ENCODE measurements at regions not wholly inside any gene's neighbourhood (a gene's known extent, or its start where the extent isn't known, plus 50 kb on each side); places are given as distances from the start of the nearest gene placed in this dataset.
A peak's percentile ranks its signal among the peaks of the same experiment; 100 is the strongest.

- TF ChIP-seq CTCF (IDR thresholded peaks at IDR 0.05; ENCODE audit: poor library complexity, severe bottlenecking) (no peak), TAF1 (IDR thresholded peaks at IDR 0.05; ENCODE audit: low read depth) (no peak), SMC3 (conservative IDR thresholded peaks at IDR 0.05; ENCODE audit: poor library complexity) (no peak), MXI1 (conservative IDR thresholded peaks at IDR 0.05; ENCODE audit: poor library complexity, severe bottlenecking) (no peak), EP300 (conservative IDR thresholded peaks at IDR 0.05; ENCODE audit: poor library complexity, severe bottlenecking) (no peak), POLR2AphosphoS5 (IDR thresholded peaks at IDR 0.05) (no peak), RAD21 (conservative IDR thresholded peaks at IDR 0.05) (no peak), EZH2 (IDR thresholded peaks at IDR 0.05; ENCODE audit: borderline replicate concordance, insufficient read depth, low read length, poor library complexity, severe bottlenecking) (no peak)
- TF ChIP-seq, protein P1, sequence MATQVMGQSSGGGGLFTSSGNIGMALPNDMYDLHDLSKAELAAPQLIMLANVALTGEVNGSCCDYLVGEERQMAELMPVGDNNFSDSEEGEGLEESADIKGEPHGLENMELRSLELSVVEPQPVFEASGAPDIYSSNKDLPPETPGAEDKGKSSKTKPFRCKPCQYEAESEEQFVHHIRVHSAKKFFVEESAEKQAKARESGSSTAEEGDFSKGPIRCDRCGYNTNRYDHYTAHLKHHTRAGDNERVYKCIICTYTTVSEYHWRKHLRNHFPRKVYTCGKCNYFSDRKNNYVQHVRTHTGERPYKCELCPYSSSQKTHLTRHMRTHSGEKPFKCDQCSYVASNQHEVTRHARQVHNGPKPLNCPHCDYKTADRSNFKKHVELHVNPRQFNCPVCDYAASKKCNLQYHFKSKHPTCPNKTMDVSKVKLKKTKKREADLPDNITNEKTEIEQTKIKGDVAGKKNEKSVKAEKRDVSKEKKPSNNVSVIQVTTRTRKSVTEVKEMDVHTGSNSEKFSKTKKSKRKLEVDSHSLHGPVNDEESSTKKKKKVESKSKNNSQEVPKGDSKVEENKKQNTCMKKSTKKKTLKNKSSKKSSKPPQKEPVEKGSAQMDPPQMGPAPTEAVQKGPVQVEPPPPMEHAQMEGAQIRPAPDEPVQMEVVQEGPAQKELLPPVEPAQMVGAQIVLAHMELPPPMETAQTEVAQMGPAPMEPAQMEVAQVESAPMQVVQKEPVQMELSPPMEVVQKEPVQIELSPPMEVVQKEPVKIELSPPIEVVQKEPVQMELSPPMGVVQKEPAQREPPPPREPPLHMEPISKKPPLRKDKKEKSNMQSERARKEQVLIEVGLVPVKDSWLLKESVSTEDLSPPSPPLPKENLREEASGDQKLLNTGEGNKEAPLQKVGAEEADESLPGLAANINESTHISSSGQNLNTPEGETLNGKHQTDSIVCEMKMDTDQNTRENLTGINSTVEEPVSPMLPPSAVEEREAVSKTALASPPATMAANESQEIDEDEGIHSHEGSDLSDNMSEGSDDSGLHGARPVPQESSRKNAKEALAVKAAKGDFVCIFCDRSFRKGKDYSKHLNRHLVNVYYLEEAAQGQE (IDR thresholded peaks at IDR 0.05; ENCODE audit: borderline replicate concordance), result no peak
- Histone ChIP-seq H3K27ac (ENCODE audit: low read length) (no peak overlapping the region), H3K79me2 (replicated peaks; ENCODE audit: insufficient read depth, low read length) (no peaks in the 10 kb centered on the region), H4K20me1 (ENCODE audit: insufficient read depth) (no peaks in the 10 kb centered on the region), H3K4me3 (ENCODE audit: low read length) (no peak overlapping the region), H3F3A (ENCODE audit: insufficient read depth, low read length, poor library complexity, severe bottlenecking) (no peaks in the 10 kb centered on the region), H3K36me3 (ENCODE audit: insufficient read depth, low read length) (no peaks in the 10 kb centered on the region), H3K27me3 (ENCODE audit: insufficient read depth, low read depth, low read length) (no peaks in the 10 kb centered on the region), H3K9me2 (ENCODE audit: insufficient read depth, low read length) (no peaks in the 10 kb centered on the region), H2AFZ (ENCODE audit: low read depth, low read length) (no peak overlapping the region), H3K9me3 (ENCODE audit: low read length) (no peaks in the 10 kb centered on the region), H3K9ac (ENCODE audit: low read length) (no peak overlapping the region), H3K4me2 (ENCODE audit: low read length) (no peak overlapping the region)
Observed at GRCh38 chr7:47713595-47713994, 131.7 kb upstream of the TNS3 start.

- no peaks in the 10 kb centered on the region for H4K20me1 ChIP-seq (ENCODE audit: insufficient read depth)
- H3K4me2 ChIP-seq (ENCODE audit: low read length), result no peak overlapping the region
- no peak overlapping the region for H3K9ac ChIP-seq (ENCODE audit: low read length)
- TF ChIP-seq EP300 (conservative IDR thresholded peaks at IDR 0.05; ENCODE audit: poor library complexity, severe bottlenecking), result peak; percentile 35
- TF ChIP-seq, protein P1 (IDR thresholded peaks at IDR 0.05; ENCODE audit: borderline replicate concordance), result no peak
- TF ChIP-seq TAF1 (IDR thresholded peaks at IDR 0.05; ENCODE audit: low read depth), result no peak
- peak; percentile 18 for TF ChIP-seq POLR2AphosphoS5 (IDR thresholded peaks at IDR 0.05)
- no peak for TF ChIP-seq EZH2 (IDR thresholded peaks at IDR 0.05; ENCODE audit: borderline replicate concordance, insufficient read depth, low read length, poor library complexity, severe bottlenecking)
- TF ChIP-seq SMC3 (conservative IDR thresholded peaks at IDR 0.05; ENCODE audit: poor library complexity), result no peak
- TF ChIP-seq RAD21 (conservative IDR thresholded peaks at IDR 0.05), result no peak
- no peak for TF ChIP-seq CTCF (IDR thresholded peaks at IDR 0.05; ENCODE audit: poor library complexity, severe bottlenecking)
- TF ChIP-seq MXI1 (conservative IDR thresholded peaks at IDR 0.05; ENCODE audit: poor library complexity, severe bottlenecking), result no peak
- H2AFZ ChIP-seq (ENCODE audit: low read depth, low read length), result no peak overlapping the region
- no peaks in the 10 kb centered on the region for H3K9me3 ChIP-seq (ENCODE audit: low read length)
- H3K4me3 ChIP-seq (ENCODE audit: low read length), result peak overlapping the region; percentile 29
- H3K27ac ChIP-seq (ENCODE audit: low read length), result peak overlapping the region; percentile 5
- no peaks in the 10 kb centered on the region for H3K27me3 ChIP-seq (ENCODE audit: insufficient read depth, low read depth, low read length)
- H3K36me3 ChIP-seq (ENCODE audit: insufficient read depth, low read length), result no peaks in the 10 kb centered on the region
- no peaks in the 10 kb centered on the region for H3K9me2 ChIP-seq (ENCODE audit: insufficient read depth, low read length)
- H3K79me2 ChIP-seq (replicated peaks; ENCODE audit: insufficient read depth, low read length), result no peaks in the 10 kb centered on the region
- H3F3A ChIP-seq (ENCODE audit: insufficient read depth, low read length, poor library complexity, severe bottlenecking), result no peaks in the 10 kb centered on the region
Observed at GRCh38 chr7:47712416-47712815, 130.5 kb upstream of the TNS3 start.

Measured in neural cell (in vitro differentiated cells).